ENCODE measurements at regions not wholly inside any gene's neighbourhood (a gene's known extent, or its start where the extent isn't known, plus 50 kb on each side); places are given as distances from the start of the nearest gene placed in this dataset.

GRCh38 chr3:6524479-6524878 is 336.4 kb upstream of the GRM7 start:
- no peak for TF ChIP-seq CTCF (conservative IDR thresholded peaks at IDR 0.05; ENCODE audit: low read length)
- TF ChIP-seq EZH2phosphoT487 (IDR thresholded peaks at IDR 0.05; ENCODE audit: borderline replicate concordance): no peak

Measured in Loucy (cell line).